Body of pancreas (tissue), 4 donors: ENCODE measurements at regions not wholly inside any gene's neighbourhood (a gene's known extent, or its start where the extent isn't known, plus 50 kb on each side); places are given as distances from the start of the nearest gene placed in this dataset.

Source experiments
- CTCF ChIP-seq, 7 experiments: fragments of 450-650 bp in 4 of 7; fragments of 200-600 bp in 3 of 7; sonication (generic) in 3 of 7; IDR thresholded peaks; one replicate each; pipeline ENCODE4 v1.5.1; 2016 to 2019; ENCODE audit warnings: antibody characterized with exemption in 7 of 7
- POLR2A ChIP-seq, 3 donors: fragments of 450-650 bp; IDR thresholded peaks; one replicate each; pipeline ENCODE4 v1.6.1; 2016; ENCODE audit warnings: antibody characterized with exemption in 3 of 3, mild to moderate bottlenecking in 2 of 3

- TF ChIP-seq CTCF (IDR thresholded peaks at IDR 0.05): no peak
- TF ChIP-seq POLR2A (IDR thresholded peaks at IDR 0.05): no peak
These were observed 123.3 kb upstream of the GRM7 start for GRCh38 chr3:6737630-6738029.
